Fibroblast of peridontal ligament (primary cell): ENCODE measurements at regions not wholly inside any gene's neighbourhood (a gene's known extent, or its start where the extent isn't known, plus 50 kb on each side); places are given as distances from the start of the nearest gene placed in this dataset.

Experiments used
- DNase-seq: peaks from one replicate; pipeline ENCODE4 v3.0.0-alpha.2; 2010; ENCODE audit errors: extremely low read depth

GRCh38 chr2:12827721-12828120 lies 111.0 kb downstream of the TRIB2 start:
- DNase-seq: no peak

GRCh38 chr2:12828980-12829379 lies 112.2 kb downstream of the TRIB2 start:
- no peak for DNase-seq

GRCh38 chr2:12831016-12831415 lies 114.3 kb downstream of the TRIB2 start:
- no peak for DNase-seq

- no peak for DNase-seq
Measured at GRCh38 chr2:12834239-12834638, 117.5 kb downstream of the TRIB2 start.

GRCh38 chr2:12835733-12836132 lies 119.0 kb downstream of the TRIB2 start:
- DNase-seq: no peak

- no peak for DNase-seq
Measured at GRCh38 chr2:12839339-12839738, 122.6 kb downstream of the TRIB2 start.

- DNase-seq: no peak
Measured at GRCh38 chr2:12841021-12841420, 124.3 kb downstream of the TRIB2 start.

GRCh38 chr2:12842917-12843316 lies 126.2 kb downstream of the TRIB2 start:
- DNase-seq: no peak

- peak; percentile 53 for DNase-seq
Measured at GRCh38 chr2:12844511-12844910, 127.8 kb downstream of the TRIB2 start.

- peak; percentile 35 for DNase-seq
Measured at GRCh38 chr2:12847694-12848575, 131.2 kb downstream of the TRIB2 start.

GRCh38 chr2:12852135-12852534 lies 135.4 kb downstream of the TRIB2 start:
- no peak for DNase-seq

GRCh38 chr2:12854001-12854530 lies 137.3 kb downstream of the TRIB2 start:
- DNase-seq: no peak

GRCh38 chr2:12855508-12855907 lies 138.8 kb downstream of the TRIB2 start:
- DNase-seq: no peak

GRCh38 chr2:12856934-12857601 lies 140.3 kb downstream of the TRIB2 start:
- DNase-seq: peak; percentile 79

GRCh38 chr2:12857891-12858290 lies 141.2 kb downstream of the TRIB2 start:
- no peak for DNase-seq

GRCh38 chr2:12858786-12859185 lies 142.1 kb downstream of the TRIB2 start:
- DNase-seq: no peak

GRCh38 chr2:12861344-12861930 lies 144.7 kb downstream of the TRIB2 start:
- DNase-seq: peak; percentile 74

GRCh38 chr2:12862541-12862940 lies 145.8 kb downstream of the TRIB2 start:
- peak; percentile 16 for DNase-seq

GRCh38 chr2:12863937-12864336 lies 147.2 kb downstream of the TRIB2 start:
- DNase-seq: no peak

- DNase-seq: no peak
Measured at GRCh38 chr2:12867631-12868287, 151.0 kb downstream of the TRIB2 start.

GRCh38 chr2:12870692-12871091 lies 154.0 kb downstream of the TRIB2 start:
- DNase-seq: no peak
